ENCODE measurements at regions not wholly inside any gene's neighbourhood (a gene's known extent, or its start where the extent isn't known, plus 50 kb on each side); places are given as distances from the start of the nearest gene placed in this dataset.

GRCh38 chr3:127131424-127132170, 61.3 kb upstream of the PRR23E start:
- no peaks in the 10 kb centered on the region for H3K36me3 Mint-ChIP-seq (ENCODE audit: insufficient read depth, unreplicated experiment)
- H3K4me3 Mint-ChIP-seq (ENCODE audit: low read depth, unreplicated experiment): no peak overlapping the region
- intact Hi-C loops (cut with micrococcal nuclease; ENCODE audit: unreplicated experiment): no loop called here
- no peak for DNase-seq
- H3K9me3 Mint-ChIP-seq (ENCODE audit: low read depth, unreplicated experiment): no peaks in the 10 kb centered on the region
- no peak overlapping the region for H3K27ac Mint-ChIP-seq (ENCODE audit: unreplicated experiment)
- H3K27me3 Mint-ChIP-seq (ENCODE audit: unreplicated experiment): peaks cover 92% of the 10 kb centered on the region
- H3K4me1 Mint-ChIP-seq (ENCODE audit: low read depth, unreplicated experiment): no peaks in the 10 kb centered on the region
- CTCF ChIA-PET: interaction anchor here (0.5 to 1.4 kb wide), 2 partner anchors 11 to 466 kb away, joined by 3 read pairs; no protein-coding TSS in a partner anchor
- BruUV-seq (replicated peaks): no TSS peak
- TF ChIP-seq, protein P1, sequence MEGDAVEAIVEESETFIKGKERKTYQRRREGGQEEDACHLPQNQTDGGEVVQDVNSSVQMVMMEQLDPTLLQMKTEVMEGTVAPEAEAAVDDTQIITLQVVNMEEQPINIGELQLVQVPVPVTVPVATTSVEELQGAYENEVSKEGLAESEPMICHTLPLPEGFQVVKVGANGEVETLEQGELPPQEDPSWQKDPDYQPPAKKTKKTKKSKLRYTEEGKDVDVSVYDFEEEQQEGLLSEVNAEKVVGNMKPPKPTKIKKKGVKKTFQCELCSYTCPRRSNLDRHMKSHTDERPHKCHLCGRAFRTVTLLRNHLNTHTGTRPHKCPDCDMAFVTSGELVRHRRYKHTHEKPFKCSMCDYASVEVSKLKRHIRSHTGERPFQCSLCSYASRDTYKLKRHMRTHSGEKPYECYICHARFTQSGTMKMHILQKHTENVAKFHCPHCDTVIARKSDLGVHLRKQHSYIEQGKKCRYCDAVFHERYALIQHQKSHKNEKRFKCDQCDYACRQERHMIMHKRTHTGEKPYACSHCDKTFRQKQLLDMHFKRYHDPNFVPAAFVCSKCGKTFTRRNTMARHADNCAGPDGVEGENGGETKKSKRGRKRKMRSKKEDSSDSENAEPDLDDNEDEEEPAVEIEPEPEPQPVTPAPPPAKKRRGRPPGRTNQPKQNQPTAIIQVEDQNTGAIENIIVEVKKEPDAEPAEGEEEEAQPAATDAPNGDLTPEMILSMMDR (IDR thresholded peaks at IDR 0.05; ENCODE audit: unreplicated experiment): no peak

- intact Hi-C loops (cut with micrococcal nuclease; ENCODE audit: unreplicated experiment): no loop called here
- peaks cover 92% of the 10 kb centered on the region for H3K27me3 Mint-ChIP-seq (ENCODE audit: unreplicated experiment)
- CTCF ChIA-PET: interaction anchor here (1.4 kb wide), 1 partner anchor 10 kb away, joined by 3 read pairs; no protein-coding TSS in a partner anchor
- no peak overlapping the region for H3K4me3 Mint-ChIP-seq (ENCODE audit: low read depth, unreplicated experiment)
- H3K9me3 Mint-ChIP-seq (ENCODE audit: low read depth, unreplicated experiment): no peaks in the 10 kb centered on the region
- TF ChIP-seq, protein P1 (IDR thresholded peaks at IDR 0.05; ENCODE audit: unreplicated experiment): no peak
- no peaks in the 10 kb centered on the region for H3K4me1 Mint-ChIP-seq (ENCODE audit: low read depth, unreplicated experiment)
- no peak for DNase-seq
- H3K36me3 Mint-ChIP-seq (ENCODE audit: insufficient read depth, unreplicated experiment): no peaks in the 10 kb centered on the region
- no peak overlapping the region for H3K27ac Mint-ChIP-seq (ENCODE audit: unreplicated experiment)
- BruUV-seq (replicated peaks): no TSS peak
These were observed 60.1 kb upstream of the PRR23E start for GRCh38 chr3:127132876-127133275.

DNA sequence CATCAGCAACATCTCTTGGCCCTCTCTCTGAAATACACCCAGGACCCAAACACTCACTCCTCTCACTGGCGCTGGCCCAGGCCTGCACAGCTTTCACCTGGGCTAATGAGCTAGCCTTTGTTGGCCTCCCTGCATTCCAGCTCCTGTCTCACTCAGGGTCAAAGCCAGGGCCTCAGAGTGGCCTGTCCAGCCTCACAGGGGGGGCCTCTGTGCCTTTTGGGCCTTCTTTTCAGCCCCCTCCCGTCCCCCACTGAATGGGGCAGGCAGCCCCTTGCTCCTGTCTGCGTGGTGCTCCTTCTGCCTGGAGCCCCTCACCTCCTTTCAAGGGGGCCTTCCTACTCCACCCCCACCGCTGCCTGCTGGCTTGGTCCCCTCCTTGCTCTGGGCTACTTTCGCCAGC, 59.0 kb upstream of the PRR23E start:
- intact Hi-C loops (cut with micrococcal nuclease; ENCODE audit: unreplicated experiment): no loop called here
- Mint-ChIP-seq H3K4me3 (ENCODE audit: low read depth, unreplicated experiment) (no peak overlapping the region), H3K4me1 (ENCODE audit: low read depth, unreplicated experiment) (peaks cover 6% of the 10 kb centered on the region), H3K9me3 (ENCODE audit: low read depth, unreplicated experiment) (no peaks in the 10 kb centered on the region), H3K27me3 (ENCODE audit: unreplicated experiment) (peaks cover 99% of the 10 kb centered on the region), H3K36me3 (ENCODE audit: insufficient read depth, unreplicated experiment) (no peaks in the 10 kb centered on the region), H3K27ac (ENCODE audit: unreplicated experiment) (no peak overlapping the region)
- CTCF ChIA-PET: no interaction called here
- no peak for DNase-seq
- BruUV-seq (replicated peaks): no TSS peak
- TF ChIP-seq, protein P1 (IDR thresholded peaks at IDR 0.05; ENCODE audit: unreplicated experiment): no peak

DNA sequence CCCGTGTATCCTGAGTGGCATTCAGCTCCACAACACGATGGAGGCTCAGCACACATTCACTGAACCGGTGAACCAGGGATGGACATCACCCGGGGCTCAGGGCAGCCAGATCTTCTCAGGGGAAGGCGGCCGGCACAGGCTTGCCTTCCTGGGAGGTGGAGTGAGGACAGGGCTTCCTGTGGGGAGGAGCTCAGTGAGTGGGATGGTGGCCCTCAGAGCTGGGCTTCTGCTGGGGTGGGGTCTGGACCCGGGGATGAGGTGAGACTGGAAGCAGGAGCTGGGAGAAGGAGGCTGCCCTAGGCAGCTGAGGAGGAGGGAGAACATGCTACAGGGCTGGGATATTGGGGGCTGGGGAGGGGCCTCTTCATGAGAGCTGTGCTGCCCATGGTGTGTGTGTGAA, 58.5 kb upstream of the PRR23E start:
- TF ChIP-seq, protein P1 (IDR thresholded peaks at IDR 0.05; ENCODE audit: unreplicated experiment): no peak
- H3K4me1 Mint-ChIP-seq (ENCODE audit: low read depth, unreplicated experiment): peaks cover 11% of the 10 kb centered on the region
- H3K27me3 Mint-ChIP-seq (ENCODE audit: unreplicated experiment): peaks cover 99% of the 10 kb centered on the region
- H3K36me3 Mint-ChIP-seq (ENCODE audit: insufficient read depth, unreplicated experiment): no peaks in the 10 kb centered on the region
- no peak overlapping the region for H3K27ac Mint-ChIP-seq (ENCODE audit: unreplicated experiment)
- CTCF ChIA-PET: no interaction called here
- no peak for DNase-seq
- intact Hi-C loops (cut with micrococcal nuclease; ENCODE audit: unreplicated experiment): no loop called here
- BruUV-seq (replicated peaks): no TSS peak
- no peaks in the 10 kb centered on the region for H3K9me3 Mint-ChIP-seq (ENCODE audit: low read depth, unreplicated experiment)
- H3K4me3 Mint-ChIP-seq (ENCODE audit: low read depth, unreplicated experiment): no peak overlapping the region
